COLO668 (cell line): ENCODE measurements at regions not wholly inside any gene's neighbourhood (a gene's known extent, or its start where the extent isn't known, plus 50 kb on each side); places are given as distances from the start of the nearest gene placed in this dataset.
A peak's percentile ranks its signal among the peaks of the same experiment; 100 is the strongest.

ENCODE experiments used
- DNase-seq: peaks from one replicate; lab custom pipeline; 2025; ENCODE audit not compliant: unreplicated experiment; lab: John Stamatoyannopoulos, UW

DNA sequence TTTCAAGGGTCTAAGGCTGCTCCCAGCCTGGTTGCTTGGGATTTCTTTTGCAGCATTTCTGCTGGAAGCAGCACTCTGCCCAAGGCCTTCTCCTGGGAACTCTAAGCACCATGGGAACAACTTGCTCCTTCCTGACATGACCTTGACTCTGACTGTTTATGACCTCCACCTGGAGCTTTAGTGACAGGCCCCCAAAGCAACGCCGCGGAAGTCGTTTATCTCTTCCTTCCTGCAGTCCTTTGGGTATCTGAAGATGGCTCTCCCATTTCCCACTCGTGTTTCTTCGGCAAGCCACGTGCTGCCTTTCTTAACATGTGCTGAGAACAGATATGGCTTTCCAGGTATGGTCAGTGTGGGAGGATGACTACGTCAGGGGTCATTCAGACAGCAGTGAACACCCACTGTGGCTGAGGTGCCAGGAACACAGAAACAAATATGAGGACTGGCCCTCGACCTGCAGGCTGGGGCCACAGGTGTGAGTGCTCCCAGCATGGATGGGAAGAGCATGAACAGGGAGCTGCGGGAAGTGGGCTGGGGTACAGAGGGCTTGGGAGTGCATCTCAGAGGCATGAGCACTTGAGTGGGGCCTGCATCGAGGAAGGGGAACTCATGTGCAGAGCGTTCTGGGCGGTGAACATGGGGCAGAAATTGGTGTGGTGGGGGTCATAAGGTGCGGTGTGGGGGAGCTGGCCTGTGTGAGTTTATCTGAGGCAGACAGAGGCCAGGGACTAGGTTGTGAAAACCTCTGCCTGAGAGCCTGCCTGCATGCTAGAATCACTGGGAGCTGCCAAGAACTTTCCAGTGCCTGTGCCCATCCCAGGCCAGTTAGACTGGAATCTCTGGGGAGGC lies 140.5 kb downstream of the TSN start:
- no peak for DNase-seq

DNA sequence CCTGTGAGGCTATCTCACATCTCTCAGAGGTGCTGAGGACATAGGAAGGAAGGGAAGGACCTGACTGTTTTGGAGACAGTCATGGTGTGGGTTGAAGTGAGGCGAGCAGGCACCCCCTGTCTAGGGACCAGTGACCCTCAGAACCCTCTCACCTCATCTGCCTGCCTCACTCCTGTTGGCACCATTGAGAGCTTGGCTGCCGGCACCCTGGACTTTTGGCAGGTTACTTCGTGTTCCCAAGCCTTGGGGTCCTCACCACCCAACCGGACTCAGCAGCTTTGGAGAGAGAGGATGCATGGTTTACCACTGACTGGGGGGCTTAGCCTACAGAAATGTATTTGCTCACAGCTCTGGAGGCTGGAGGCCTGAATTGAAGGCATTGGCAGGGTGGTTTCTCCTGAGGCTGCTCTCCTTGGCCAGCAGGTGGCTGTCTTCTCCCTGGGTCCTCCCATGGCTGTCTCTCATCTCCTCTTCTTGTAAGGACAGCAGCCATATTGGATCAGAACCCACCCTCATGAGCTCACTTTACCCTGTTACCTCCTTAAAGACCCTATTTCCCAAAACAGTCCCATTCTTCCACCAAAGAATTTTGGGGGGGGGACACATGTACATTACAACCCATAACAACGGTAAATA lies 142.0 kb downstream of the TSN start:
- DNase-seq, result peak; percentile 8

DNA sequence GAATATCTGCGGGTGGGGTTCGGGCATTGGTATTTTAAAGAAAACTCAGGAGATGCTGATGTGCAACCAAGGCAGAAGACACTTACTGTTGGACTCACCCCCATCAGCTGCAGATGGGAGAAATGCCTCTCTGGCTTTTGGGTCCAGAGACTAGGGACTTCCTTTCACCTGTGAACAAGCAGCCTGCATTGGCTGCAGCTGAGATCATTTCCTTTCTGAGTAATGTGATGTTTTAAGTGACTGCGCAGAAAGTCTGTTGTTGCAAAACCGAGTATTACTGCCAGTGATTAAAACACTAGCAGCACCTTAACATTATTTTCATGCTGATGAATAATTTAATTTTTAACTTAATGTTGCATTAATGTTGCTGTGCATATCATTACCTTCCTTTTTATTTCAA lies 143.0 kb downstream of the TSN start:
- DNase-seq, result no peak

DNA sequence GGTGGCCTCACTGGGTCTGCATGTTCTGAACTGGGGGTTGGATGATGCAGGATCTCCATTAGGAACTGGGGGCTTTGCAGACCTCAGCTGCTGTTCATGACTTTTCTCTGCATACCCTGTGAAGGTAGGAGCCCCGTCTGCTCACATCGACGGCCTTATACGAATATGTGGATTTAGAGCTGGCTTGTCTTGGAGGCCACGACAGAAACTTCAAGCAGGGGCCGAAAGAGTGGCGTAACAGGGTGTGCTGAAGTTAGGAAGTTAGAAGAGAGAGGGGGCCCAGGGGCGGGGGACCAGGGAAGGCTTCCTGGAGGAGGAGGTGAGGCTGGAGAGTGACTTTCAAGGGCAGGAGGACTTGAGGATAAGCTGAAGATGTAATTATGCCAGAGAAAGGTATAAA lies 144.9 kb downstream of the TSN start:
- no peak for DNase-seq

DNA sequence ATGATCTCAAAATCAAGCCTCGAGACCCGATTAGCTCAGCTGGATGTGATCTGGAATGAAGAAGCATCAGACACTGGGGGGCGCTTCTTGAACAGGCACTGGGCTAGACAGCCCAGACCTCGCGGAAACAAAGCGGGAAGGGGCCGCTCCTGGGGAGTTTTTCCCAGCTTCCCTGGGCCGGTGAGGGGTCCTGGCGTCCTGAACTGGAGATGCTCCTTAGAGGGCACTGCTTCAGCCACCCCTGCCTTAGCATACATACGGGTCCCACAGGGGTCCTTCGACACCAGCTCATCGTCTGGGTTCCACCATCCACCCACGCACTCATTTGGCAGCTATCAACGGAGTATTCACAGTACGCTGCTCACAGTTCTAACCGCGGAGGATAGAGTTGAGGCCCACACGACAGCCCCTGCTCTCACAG lies 146.7 kb downstream of the TSN start:
- no peak for DNase-seq

DNA sequence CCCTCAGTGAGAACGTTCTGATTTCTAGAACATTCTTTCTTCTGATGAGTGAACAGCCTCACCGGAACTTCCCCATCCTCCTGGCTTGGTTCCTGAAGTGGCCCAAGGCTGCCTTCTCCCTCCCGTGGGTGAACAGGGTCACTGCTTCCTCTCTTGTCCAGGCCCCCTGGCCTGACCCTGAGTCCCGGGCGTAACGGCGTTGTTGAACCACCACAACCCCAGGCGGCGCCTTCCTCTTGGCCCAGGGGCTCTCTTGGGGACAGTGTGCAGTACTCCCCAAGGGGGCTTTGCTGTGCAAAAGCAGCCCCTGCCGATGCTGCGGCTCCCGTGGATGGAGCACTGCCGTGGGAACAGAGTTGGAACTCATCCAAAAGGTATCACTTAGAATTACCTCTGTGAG lies 147.2 kb downstream of the TSN start:
- no peak for DNase-seq

DNA sequence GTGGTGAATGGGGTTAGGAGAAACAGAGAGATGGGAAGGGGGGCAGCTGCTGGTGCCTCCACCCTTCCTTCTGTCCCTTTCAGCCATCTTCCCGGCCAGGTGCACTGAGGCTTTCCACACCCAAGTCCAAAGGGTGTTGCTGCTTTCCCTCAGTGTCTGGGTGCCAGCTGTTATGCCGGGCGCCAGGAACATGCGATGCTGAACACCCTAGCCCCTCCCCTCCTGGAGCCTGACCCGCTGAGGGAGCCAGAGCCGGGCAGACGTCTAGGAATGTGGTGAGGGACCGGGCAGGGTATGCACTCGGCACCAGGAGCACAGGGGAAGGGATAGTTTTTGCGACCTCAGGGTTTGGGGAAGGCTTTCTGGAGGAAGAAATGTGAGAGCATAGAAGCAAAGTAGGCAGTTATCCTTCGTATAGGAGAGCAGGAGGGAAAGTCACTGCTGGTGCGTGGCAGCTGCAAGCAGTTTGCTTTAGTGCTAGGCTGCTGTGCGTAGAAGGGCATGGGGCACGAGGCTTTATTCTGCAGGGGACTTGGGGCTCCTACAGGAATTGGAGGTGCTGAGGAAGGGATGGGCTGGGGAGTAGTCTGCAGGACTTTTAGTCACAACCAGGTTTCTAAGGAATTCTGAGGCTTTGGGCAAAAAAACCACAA lies 147.7 kb downstream of the TSN start:
- DNase-seq, result peak; percentile 57

DNA sequence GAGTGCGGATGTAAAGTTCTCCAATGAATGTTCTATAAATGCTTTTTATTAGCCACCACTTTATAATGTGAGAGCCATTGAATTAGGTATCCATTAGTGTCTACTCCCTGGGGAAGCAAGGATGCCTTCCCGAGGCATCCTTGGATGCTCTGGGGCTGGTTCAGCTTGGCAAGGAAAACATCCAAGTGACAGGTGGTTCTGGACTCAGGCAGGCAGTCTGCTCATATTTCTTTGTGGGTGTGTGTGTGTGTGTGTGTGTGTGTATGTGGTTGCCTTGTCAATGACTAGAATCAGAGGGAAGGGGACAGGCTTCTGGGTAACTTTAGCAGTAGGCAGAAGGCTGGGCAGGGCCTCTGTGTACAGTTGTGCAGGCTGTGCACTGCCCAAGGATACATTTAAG lies 149.2 kb downstream of the TSN start:
- DNase-seq, result no peak

DNA sequence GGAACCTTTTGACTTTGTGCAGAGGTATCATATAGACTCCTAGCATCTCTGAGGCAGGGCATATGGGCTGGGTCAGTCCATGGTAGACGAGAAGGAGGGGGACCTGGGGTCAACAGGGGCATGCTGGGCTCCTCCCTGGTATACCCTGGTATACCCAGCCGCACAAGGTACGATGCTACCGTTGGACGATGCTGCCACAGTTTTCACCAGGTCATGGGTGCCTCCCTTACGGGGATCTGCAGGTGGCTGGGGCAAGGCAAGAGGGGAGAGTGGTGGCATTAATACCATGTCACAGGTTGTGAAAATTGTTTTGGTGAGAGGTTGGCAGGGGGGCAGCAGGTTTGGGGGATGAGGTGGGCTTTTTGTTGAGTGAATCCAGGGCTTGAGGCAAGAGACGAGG lies 149.8 kb downstream of the TSN start:
- no peak for DNase-seq

DNA sequence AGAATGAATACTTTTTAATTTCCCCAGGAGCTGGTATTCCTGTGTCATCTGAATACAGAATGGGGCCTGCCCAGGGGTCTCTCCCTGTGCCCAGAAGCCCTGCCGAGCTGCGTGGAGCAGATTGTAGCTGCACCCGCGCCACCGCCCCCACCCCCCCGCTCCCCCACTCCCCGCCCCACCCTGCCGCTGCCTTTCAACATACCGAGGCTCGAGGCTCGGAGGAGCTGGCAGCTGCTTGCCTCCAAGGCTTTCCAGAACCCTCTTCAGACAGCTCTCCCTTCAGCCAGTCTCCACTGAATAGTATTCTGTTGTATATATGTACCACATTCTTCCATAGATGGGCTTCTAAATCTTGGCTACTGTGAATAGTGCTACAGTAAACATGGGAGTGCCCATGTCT lies 150.7 kb downstream of the TSN start:
- no peak for DNase-seq

DNA sequence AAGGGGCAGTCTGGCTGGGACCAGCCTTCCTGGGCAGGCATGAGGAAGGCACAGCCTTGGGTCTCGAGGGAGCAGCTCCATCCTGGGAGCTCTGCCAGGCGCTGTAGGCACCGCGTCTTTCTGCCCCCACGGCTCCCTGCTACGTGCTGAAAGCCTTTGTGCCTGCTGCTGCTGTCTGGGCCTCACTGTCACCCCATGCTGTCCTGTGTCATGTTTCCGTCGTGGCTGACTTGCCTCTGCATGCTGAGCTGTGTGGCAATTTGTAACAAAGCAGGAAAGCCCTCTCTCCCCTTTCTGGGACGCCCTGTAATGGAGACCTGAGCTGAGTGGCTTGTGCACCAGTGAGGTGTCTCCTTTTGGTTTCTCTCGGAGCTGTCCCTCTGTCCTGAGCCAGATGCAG lies 152.5 kb downstream of the TSN start:
- DNase-seq, result no peak

DNA sequence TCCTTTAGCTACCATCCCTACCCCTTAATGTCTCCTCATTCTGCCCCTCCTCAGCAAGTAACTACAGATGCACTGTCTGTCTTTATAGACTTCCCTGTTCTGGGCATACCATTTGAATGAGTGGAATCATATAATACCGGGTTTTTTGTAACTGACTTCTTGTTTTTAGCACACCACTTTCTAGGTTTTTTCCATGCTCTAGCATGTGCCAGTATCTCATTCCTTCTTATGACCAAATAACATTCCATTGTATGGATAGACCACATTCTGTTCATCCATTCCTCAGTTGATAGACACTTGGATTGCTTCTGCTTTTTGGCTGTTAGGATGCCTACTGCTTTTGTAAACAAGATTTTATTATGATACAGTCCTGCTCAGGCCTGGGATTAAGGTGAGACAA lies 154.7 kb downstream of the TSN start:
- no peak for DNase-seq

DNA sequence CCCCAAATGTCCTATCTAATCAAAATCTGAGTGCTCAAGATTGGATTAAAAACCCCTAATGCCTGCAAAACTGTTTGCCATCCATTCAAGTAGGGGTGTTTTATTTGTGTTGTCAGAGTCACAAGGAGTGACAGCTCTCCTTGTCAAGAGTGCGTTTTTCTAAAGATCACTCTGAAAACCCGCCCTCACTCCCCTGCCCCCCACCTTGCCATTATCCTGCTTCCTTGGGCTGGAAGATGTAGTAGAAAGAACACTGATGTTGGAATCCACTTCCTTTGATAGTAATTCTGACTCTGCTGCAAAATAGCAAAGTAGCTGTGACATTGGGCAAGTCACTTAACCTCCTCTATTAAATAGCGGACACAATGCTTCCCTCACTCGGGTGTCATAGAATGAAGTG lies 155.6 kb downstream of the TSN start:
- DNase-seq, result no peak

DNA sequence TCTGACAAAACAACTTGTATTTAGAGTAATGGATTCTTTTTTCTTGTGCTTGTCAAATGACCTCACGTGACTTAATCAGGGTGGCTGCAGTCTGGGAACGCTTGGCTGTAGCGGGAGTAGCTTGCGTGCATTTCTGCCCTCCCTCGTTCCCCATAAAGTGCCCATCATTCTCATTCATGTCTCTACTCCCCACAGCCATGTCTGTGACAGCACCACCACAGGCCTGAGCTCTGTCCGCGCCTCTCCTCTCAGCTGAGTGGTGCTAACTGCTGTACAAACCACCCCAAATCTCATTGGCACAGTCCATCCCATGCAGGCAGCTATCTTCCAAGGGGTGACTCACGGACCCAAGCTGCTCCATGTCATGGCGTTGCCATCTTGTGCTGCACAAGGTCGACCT lies 161.7 kb downstream of the TSN start:
- DNase-seq, result no peak

DNA sequence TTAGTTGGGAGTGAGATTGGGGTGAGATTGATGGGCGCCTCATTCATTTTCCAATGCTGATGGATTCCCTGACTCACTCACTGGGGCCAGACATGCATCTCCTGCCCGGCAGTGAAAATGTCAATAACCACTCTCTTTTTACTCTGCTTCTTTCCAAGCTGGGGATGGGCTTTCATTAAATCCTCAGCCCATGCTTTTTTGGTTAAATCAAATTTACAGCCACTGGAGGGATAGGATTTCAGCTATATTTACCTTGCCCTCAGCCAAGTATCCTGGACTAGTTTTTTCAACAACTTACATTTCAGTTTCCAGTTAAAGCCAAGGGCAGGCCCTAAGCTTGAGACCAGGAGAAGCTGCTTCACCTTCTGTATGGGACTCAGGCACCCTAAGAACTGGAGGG lies 162.8 kb downstream of the TSN start:
- no peak for DNase-seq

DNA sequence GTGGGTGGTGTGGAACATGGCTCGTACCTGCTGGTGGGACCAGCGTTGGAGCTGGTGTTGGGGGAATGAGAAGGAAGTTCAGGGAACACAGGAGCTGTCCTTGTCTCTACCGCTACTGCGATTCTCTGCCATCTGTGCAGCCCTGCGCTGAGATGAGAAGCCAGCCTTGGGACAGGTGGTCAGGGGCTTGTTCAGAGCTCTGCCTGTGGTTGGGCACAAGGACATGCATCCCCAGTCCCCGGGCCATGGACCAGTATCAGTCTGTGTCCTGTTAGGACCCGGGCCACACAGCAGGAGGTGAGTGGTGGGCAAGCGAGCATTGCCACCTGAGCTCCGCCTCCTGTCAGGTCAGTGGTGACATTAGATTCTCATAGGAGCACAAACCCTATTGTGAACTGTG lies 164.4 kb downstream of the TSN start:
- no peak for DNase-seq

DNA sequence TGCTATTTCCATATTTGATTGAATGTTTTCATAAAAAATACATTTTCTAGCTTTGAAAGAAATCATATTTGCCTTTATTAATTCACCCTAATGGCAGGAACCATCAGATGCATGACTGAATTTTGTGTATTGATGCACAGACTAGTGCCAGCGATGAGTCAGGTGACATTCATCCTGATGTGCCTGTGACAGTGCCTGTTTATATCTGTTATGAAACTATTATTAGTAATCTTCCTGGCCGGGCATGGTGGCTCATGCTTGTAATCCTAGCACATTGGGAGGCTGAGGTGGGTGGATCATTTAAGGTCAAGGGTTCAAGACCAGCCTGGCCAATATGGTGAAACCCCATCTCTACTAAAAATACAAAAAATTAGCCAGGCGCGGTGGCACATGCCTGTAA lies 170.0 kb downstream of the TSN start:
- DNase-seq, result no peak

DNA sequence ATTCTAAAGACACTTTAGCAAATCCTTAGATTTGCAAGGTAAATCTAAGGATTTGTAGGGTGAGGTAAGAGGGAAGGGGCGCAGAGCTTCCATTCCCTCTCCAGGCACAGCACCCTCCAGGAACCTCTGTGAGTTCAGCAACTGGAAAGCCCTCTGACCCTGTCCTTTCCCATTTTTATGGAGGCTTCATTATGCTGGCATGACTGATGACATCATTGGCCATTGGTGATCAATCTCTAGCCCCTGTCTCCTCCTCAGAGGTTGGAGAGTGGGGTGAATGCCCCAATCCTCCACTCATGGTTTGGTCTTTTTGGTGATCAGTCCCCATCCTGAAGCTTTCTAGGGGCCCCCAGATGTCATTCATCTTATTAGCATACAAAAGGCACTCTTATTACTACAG lies 187.8 kb downstream of the TSN start:
- DNase-seq, result no peak

DNA sequence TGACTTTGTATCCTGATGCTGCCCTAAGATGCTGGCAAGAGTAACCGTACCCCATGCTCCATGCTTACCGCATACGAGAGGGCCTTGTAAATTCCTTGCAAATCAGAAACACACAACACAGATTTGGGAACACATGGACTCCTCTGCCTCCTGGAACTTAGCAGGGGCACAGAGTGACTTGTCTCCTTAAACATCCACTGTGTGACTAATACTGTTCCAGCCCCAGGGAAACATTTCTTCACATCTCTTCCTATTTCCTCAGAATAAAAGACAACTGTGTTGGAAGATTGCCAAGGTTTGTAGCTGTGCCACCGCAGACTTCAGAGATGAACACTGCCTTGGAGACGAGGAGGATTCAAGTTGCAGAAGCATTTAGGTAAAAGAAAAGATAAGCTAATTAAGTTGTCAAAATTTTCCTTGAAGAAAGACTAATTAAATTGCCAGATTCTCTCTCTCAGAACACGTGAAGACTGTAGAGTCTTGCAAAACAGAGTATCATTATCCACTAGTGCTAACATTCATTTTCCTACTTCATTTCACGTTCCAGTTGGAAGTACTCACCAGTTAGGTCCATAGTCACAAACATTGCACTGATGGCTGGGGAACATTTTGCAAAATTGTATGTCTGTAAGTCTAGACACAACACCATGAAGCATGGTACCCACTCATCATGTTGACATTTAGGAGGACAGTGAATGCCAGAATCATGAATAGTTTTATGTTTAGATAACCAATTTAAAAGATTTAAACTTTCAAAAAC lies 188.8 kb downstream of the TSN start:
- DNase-seq, result no peak

DNA sequence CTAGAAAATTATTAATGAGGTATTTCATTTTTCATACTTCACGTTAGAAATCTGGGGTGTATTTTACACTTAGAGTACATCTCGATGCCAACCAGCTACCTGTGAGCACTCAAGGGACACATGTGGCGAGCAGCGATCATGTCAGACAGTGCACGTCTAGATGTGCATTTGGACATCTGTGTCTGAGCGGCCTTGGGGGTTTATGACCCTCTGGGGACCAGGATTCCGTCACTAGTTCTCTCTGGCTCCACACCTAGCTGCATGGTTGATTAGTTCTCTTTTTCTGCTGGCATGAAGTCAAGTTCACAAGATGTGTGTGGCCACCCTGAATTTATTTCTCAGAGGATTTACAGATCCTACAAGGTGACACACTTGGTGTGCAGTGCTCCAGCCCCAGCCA lies 192.2 kb downstream of the TSN start:
- DNase-seq, result no peak

DNA sequence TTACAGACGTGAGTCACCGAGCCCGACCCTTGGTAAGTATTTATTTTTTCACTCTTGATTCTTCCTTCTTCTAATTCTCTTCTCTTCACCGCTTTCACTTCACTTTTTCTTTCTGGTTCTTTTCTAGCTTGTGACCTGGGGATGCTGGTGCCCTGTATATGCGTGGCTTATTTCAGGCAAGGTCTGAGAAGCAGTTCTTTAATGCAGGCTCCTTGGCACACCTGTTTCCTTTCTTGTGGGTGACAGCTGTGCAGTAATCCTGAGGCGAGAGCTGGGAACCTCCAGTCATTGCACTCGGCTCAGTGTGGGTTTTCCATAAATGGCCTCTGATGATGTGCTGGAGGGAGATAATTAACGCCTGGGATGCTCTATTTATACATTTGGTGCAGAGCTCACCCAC lies 193.8 kb downstream of the TSN start:
- DNase-seq, result no peak

DNA sequence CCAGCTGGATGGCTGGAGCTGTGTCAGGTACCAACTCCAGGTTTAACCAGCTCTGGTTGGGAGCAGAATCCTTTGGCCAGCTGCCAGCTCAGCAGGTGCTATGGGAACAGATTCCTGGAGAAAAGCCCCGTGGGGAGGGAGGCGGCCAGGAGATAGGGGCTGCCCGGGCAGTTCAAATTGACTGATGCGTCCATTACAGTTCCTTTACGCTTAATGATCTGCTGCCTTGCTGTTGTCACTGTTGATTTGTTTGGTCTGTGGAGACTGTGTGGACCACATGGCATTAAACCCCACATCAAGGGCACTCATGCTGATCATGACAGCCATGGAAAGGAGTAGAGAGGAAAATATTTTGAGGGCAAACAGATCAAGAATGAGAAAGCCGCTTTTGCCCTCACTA lies 200.0 kb downstream of the TSN start:
- peak; percentile 97 for DNase-seq
